CD4-positive, alpha-beta T cell treated with Interleukin-15 for 1 hour (primary cell): ENCODE measurements at regions not wholly inside any gene's neighbourhood (a gene's known extent, or its start where the extent isn't known, plus 50 kb on each side); places are given as distances from the start of the nearest gene placed in this dataset.
"Not testable (repeated sequence)": the region's sequence is repeated elsewhere in the genome, so short reads cannot be mapped to it uniquely, and the experiment has no call there.

ENCODE experiments used
- DNase-seq: peaks from one replicate; pipeline ENCODE4 v3.0.0-alpha.2; 2020

GRCh38 chr11:14573539-14574057, 53.4 kb upstream of the PSMA1 start:
- DNase-seq, result not testable (repeated sequence)

GRCh38 chr11:14577292-14577691, 57.1 kb upstream of the PSMA1 start:
- DNase-seq, result no peak

- no peak for DNase-seq
These were observed 57.8 kb upstream of the PSMA1 start for GRCh38 chr11:14577835-14578529.

GRCh38 chr11:14578541-14578956, 58.4 kb upstream of the PSMA1 start:
- peak; percentile 90 for DNase-seq

GRCh38 chr11:14579646-14580045, 59.5 kb upstream of the PSMA1 start:
- DNase-seq, result no peak

GRCh38 chr11:14582793-14583192, 60.8 kb upstream of the PDE3B start:
- DNase-seq, result no peak

- no peak for DNase-seq
These were observed 60.2 kb upstream of the PDE3B start for GRCh38 chr11:14583252-14584034.

- DNase-seq, result no peak
These were observed 59.6 kb upstream of the PDE3B start for GRCh38 chr11:14584035-14584363.

GRCh38 chr11:14584595-14584994, 59.0 kb upstream of the PDE3B start:
- DNase-seq, result no peak

- no peak for DNase-seq
These were observed 58.2 kb upstream of the PDE3B start for GRCh38 chr11:14585438-14585837.

- DNase-seq, result no peak
These were observed 56.3 kb upstream of the PDE3B start for GRCh38 chr11:14587258-14587657.

GRCh38 chr11:14588681-14589080, 54.9 kb upstream of the PDE3B start:
- no peak for DNase-seq

GRCh38 chr11:14589421-14589820, 54.2 kb upstream of the PDE3B start:
- DNase-seq, result no peak

GRCh38 chr11:14591046-14591445, 52.6 kb upstream of the PDE3B start:
- not testable (repeated sequence) for DNase-seq

- no peak for DNase-seq
These were observed 49.9 kb upstream of the PDE3B start for GRCh38 chr11:14593671-14594070.
